Subcutaneous abdominal adipose tissue (tissue), 5 donors: ENCODE measurements at regions not wholly inside any gene's neighbourhood (a gene's known extent, or its start where the extent isn't known, plus 50 kb on each side); places are given as distances from the start of the nearest gene placed in this dataset.

Experiments used
- H3K27ac ChIP-seq: one replicate; pipeline ENCODE4 v1.7.0; 2013; ENCODE audit warnings: low read depth, mild to moderate bottlenecking, inconsistent platforms, low read length, moderate library complexity
- H3K27me3 ChIP-seq, 5 donors: one replicate each; pipeline ENCODE4 v1.7.0; 2013; ENCODE audit warnings: low read length in 5 of 5, inconsistent platforms in 1 of 5; ENCODE audit not compliant: control insufficient read depth in 5 of 5, insufficient read depth in 4 of 5
- H3K36me3 ChIP-seq, 5 donors: one replicate each; pipeline ENCODE4 v1.7.0; 2013; ENCODE audit warnings: low read length in 5 of 5; ENCODE audit not compliant: control insufficient read depth in 5 of 5, insufficient read depth in 5 of 5
- H3K4me1 ChIP-seq, 5 donors: one replicate each; pipeline ENCODE4 v1.7.0; 2013; ENCODE audit warnings: low read length in 5 of 5, mild to moderate bottlenecking in 3 of 5, moderate library complexity in 1 of 5; ENCODE audit not compliant: control insufficient read depth in 5 of 5, insufficient read depth in 5 of 5
- H3K4me3 ChIP-seq, 5 donors: one replicate each; pipeline ENCODE4 v1.7.0; 2013; ENCODE audit warnings: low read length in 5 of 5, low read depth in 1 of 5
- H3K9ac ChIP-seq, 5 donors: one replicate each; pipeline ENCODE4 v1.7.0; 2013; ENCODE audit warnings: low read length in 5 of 5, mild to moderate bottlenecking in 4 of 5, moderate library complexity in 3 of 5
- H3K9me3 ChIP-seq, 5 donors: one replicate each; pipeline ENCODE4 v1.7.0; 2013; ENCODE audit warnings: low read length in 5 of 5; ENCODE audit not compliant: control insufficient read depth in 5 of 5
- donor health status: healthy.
- donor health status: healthy.
- donor health status: healthy.
- donor health status: healthy.
- donor health status: healthy.

DNA sequence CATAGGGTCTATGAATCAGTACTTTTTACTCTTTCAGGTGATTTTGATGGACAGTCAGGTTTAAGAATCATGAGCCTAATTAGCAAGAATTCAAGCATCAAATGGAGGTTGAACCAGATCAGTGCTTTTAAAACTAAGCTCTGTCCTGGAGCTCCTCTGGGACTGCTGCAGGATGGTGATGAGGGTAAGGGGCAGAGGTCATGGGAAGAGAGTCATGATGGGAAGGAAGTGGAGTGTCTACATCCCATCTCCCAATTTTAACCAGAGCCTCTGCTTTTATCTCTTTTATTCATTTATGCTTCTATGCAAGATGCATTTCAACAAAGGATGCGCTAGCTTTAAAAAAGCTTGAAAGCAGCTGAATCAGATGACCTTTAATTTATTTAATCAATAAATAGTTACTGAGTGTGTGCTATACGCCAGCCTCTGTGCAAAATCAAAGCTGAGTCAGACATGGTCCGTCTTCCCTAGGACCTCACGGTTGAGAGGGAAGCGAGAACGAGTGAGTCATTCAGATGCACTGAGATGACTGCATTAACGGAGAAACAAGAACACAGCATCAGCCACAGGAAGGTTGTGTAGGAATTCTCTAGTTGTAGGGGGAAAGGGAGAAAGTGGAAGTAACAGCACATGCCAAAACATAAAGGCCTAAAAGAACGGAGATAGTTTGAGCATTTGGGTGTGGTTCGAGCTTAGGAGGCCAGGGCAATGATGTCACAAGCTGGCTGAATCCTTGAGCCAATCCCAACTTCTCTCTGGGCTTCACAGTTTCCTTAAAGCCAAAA is 441.6 kb upstream of the BRINP1 start:
- Histone ChIP-seq H3K27ac (no peak overlapping the region), H3K9me3 (no peaks in the 10 kb centered on the region), H3K9ac (no peak overlapping the region), H3K36me3 (no peaks in the 10 kb centered on the region), H3K27me3 (no peaks in the 10 kb centered on the region), H3K4me3 (peak overlapping the region in 1 of 5 donors; percentile 25), H3K4me1 (no peaks in the 10 kb centered on the region)

DNA sequence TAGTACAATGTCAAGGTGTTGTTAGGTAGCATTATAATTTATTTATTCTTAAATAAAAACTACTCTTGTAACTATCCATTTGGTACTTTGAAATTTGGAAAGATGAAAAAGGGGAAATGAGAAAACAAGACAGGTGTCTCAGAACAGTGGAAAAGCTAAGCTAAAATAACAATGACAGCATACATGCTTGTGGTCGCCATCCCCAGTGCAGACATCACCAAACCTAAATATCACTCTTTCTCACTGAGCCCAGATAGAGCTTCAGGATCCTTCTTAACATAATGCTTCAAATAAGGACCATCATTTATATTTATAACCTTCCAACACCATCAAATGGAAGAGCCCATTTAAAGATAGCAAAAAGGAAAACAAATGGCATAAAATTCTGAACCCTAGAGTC is 434.4 kb upstream of the BRINP1 start:
- Histone ChIP-seq H3K9me3 (peaks cover 0 to 2% (median 0%) of the 10 kb centered on the region in 5 donors), H3K4me3 (no peak overlapping the region), H3K36me3 (no peaks in the 10 kb centered on the region), H3K27me3 (no peaks in the 10 kb centered on the region), H3K9ac (no peak overlapping the region), H3K27ac (no peak overlapping the region), H3K4me1 (peaks cover 0 to 7% (median 0%) of the 10 kb centered on the region in 5 donors)

DNA sequence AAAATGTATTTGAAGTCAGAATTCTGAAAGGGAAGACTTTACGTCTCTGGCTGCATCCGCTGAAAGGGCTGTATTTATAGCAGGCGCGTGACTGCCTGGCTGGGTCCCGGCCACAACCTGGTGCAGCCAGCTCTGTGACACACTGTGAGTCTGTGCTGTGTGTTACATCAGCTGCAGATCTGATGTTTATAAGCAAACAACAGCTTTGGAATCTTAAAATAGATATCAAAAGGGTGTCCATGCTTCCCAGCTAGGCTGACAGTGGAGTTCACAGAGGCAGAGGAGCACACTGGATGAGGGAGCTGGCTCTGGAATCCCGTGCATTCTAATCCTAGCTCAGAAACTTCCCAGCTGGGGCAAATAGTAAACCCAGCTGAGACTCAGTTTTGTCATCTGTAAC is 433.4 kb upstream of the BRINP1 start:
- no peaks in the 10 kb centered on the region for H3K27me3 ChIP-seq
- no peak overlapping the region for H3K27ac ChIP-seq
- peaks cover 0 to 7% (median 0%) of the 10 kb centered on the region in 5 donors for H3K4me1 ChIP-seq
- no peak overlapping the region for H3K4me3 ChIP-seq
- peaks cover 0 to 2% (median 0%) of the 10 kb centered on the region in 5 donors for H3K9me3 ChIP-seq
- H3K36me3 ChIP-seq, result no peaks in the 10 kb centered on the region
- no peak overlapping the region for H3K9ac ChIP-seq

DNA sequence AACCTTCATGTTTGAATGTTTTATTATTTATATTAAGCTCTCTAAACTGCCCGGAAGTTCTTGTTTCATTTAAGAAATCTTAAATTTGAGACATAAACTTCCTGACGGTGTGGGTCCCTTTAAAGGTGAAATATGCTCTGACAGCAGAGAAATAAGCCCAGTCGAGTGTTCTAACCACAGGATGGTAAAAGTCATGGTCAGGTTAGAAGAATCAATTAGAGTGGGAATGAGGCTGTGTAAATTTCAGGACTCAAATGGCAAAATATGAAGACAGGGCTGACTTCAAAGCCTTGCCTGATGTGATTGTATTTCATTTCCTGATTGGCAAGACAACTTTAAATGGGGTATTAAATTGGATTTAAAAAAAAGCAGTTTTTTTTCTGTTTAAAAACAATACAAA is 432.9 kb upstream of the BRINP1 start:
- Histone ChIP-seq H3K36me3 (no peaks in the 10 kb centered on the region), H3K9ac (no peak overlapping the region), H3K4me3 (no peak overlapping the region), H3K27me3 (no peaks in the 10 kb centered on the region), H3K27ac (no peak overlapping the region), H3K4me1 (peaks cover 0 to 7% (median 0%) of the 10 kb centered on the region in 5 donors), H3K9me3 (peaks cover 0 to 2% (median 0%) of the 10 kb centered on the region in 5 donors)

DNA sequence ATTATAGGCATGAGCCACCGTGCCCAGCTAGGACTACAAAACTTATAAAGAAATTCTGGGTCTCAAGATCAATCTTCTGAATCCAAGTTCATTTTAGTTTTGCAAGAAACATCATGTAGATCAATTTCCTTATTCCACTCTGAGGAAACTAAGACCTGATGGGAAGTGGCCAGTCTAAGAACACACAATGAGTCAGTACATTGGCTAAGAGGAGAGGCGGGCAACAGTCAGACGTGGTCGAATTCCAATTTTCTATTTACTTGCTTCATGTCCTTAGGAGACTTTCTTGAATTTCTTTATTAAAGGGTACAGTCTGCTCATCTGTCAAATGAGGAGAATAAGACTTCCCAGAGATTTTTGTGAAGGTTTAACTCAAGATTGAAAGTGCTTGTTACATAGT is 432.1 kb upstream of the BRINP1 start:
- H3K4me3 ChIP-seq, result no peak overlapping the region
- H3K4me1 ChIP-seq, result peaks cover 0 to 7% (median 0%) of the 10 kb centered on the region in 5 donors
- H3K9ac ChIP-seq, result no peak overlapping the region
- no peaks in the 10 kb centered on the region for H3K27me3 ChIP-seq
- H3K36me3 ChIP-seq, result no peaks in the 10 kb centered on the region
- peaks cover 0 to 2% (median 0%) of the 10 kb centered on the region in 5 donors for H3K9me3 ChIP-seq
- no peak overlapping the region for H3K27ac ChIP-seq

DNA sequence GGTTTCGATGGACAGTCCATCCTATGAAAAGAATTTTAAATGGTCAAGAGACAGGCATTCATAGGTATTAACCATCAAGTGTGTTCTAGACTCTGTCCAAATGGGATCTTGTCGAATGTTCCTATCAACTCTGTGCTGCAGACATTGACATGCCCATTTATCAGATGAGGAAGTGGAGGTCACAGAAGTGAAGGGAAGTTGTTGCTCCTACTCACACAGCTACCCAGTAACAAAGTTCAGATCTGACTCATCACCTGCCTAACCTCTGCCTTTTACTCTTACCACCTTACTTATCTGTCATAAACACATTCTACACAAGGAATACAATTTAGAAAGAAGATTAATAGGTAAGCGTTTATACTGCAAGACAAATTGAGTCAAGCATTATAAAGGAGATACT is 426.2 kb upstream of the BRINP1 start:
- Histone ChIP-seq H3K9ac (no peak overlapping the region), H3K4me1 (no peaks in the 10 kb centered on the region), H3K27me3 (no peaks in the 10 kb centered on the region), H3K4me3 (no peak overlapping the region), H3K27ac (no peak overlapping the region), H3K9me3 (peaks cover 0 to 2% (median 0%) of the 10 kb centered on the region in 5 donors), H3K36me3 (no peaks in the 10 kb centered on the region)

DNA sequence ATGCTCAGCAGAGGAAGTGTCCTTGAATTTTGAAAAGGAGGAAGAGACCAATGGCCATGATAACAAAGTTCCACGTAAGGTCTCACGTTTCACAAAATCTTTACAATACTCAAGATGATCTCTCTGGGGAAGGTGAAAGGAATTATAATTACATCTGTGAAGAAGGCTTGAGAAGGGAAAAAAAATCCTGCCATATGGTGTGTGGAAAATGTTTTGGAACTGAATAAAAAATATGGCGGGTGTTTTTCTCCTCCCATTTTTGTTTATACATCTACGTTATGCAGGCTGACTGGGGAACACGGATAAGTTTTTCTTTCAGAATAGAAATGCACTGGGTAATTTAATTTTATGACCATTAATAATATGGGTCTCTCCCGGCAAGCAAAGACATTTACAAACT is 425.6 kb upstream of the BRINP1 start:
- Histone ChIP-seq H3K9me3 (peaks cover 0 to 2% (median 0%) of the 10 kb centered on the region in 5 donors), H3K36me3 (no peaks in the 10 kb centered on the region), H3K27me3 (no peaks in the 10 kb centered on the region), H3K4me1 (no peaks in the 10 kb centered on the region), H3K9ac (no peak overlapping the region), H3K4me3 (no peak overlapping the region), H3K27ac (no peak overlapping the region)

DNA sequence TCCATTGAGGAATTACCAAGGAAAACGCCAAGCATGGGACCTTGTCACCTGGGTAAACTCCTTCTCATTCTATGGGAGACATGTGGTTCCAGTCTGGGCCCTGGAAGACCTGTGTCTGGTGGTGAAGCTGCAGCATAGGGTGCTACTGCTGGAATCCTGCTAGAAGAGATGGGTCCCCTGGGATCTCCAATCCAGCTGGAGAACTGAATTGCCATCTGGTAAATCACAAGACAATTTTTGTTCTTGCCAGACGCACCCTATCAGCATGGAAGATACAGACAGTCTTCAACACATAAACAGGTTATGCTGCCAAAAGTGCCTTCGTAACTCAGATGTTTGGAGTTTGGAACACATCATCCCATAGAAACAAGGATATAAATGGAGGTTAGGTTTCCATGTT is 424.0 kb upstream of the BRINP1 start:
- Histone ChIP-seq H3K27me3 (no peaks in the 10 kb centered on the region), H3K4me1 (no peaks in the 10 kb centered on the region), H3K36me3 (no peaks in the 10 kb centered on the region), H3K9me3 (no peaks in the 10 kb centered on the region), H3K4me3 (no peak overlapping the region), H3K9ac (no peak overlapping the region), H3K27ac (no peak overlapping the region)

DNA sequence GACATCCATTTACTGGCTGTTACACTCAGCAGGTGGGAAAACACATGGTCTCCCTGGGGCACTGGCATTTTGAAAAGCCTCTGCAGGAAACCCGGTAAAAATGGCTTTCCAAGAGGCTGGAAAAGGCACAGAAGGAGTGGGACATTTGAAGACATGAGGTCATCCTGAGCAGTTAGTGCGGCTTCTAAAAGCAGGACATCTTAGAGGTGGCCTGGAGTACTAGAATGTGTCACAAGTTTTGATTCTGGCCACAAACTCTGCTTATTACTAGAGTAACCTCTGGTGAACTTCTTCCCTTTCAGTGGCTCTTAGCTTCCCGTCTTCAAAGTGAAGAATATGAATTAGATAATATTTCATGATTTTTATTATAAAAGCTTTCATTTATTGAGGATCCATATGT is 423.0 kb upstream of the BRINP1 start:
- no peaks in the 10 kb centered on the region for H3K9me3 ChIP-seq
- no peak overlapping the region for H3K9ac ChIP-seq

DNA sequence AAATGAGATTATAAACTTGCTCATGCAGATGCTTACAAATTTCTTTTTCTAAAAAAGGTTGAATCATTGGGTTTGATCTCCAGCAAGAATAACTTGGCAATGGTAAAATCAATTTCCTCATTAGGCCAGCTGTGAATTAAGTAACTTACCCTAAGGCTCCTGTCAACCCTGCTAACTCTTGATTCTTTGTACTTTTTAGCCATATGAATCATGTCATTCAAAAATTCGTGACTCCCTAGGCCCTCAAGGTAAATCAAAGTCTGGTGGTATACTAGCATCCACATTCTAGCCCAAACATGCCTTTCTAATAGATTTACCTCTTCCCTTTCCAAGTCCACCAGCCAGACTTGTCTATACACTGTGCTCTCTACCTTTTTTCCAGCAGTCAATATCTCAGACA is 420.8 kb upstream of the BRINP1 start:
- Histone ChIP-seq H3K27ac (no peak overlapping the region), H3K4me3 (no peak overlapping the region), H3K27me3 (no peaks in the 10 kb centered on the region), H3K4me1 (no peaks in the 10 kb centered on the region), H3K9me3 (no peaks in the 10 kb centered on the region), H3K36me3 (no peaks in the 10 kb centered on the region), H3K9ac (no peak overlapping the region)

More for the DNA sequence above, 423.0 kb upstream of the BRINP1 start:
- Histone ChIP-seq H3K4me1 (no peaks in the 10 kb centered on the region), H3K36me3 (no peaks in the 10 kb centered on the region), H3K4me3 (no peak overlapping the region), H3K27me3 (no peaks in the 10 kb centered on the region), H3K27ac (no peak overlapping the region)
